ENCODE measurements at regions not wholly inside any gene's neighbourhood (a gene's known extent, or its start where the extent isn't known, plus 50 kb on each side); places are given as distances from the start of the nearest gene placed in this dataset.

GRCh38 chr11:104782377-104782754 lies 115.9 kb downstream of the CASP12 start:
- no peak for TF ChIP-seq YY1 (IDR thresholded peaks at IDR 0.05; ENCODE audit: insufficient read depth, insufficient read length)
- TF ChIP-seq ZNF274 (IDR thresholded peaks at IDR 0.05; ENCODE audit: low read depth, low read length): no peak
